22Rv1 (cell line): ENCODE measurements at regions not wholly inside any gene's neighbourhood (a gene's known extent, or its start where the extent isn't known, plus 50 kb on each side); places are given as distances from the start of the nearest gene placed in this dataset.

Experiments used
- H3K27ac ChIP-seq: fragments of 450-650 bp; 2 replicates; pipeline ENCODE4 v1.5.1; 2017
- CTCF ChIP-seq: fragments of 450-650 bp; IDR thresholded peaks from 2 replicates; pipeline ENCODE4 v1.5.1; 2017; ENCODE audit warnings: mild to moderate bottlenecking
- ZFX ChIP-seq: fragments of 450-650 bp; IDR thresholded peaks from 2 replicates; pipeline ENCODE4 v1.6.1; 2017; ENCODE audit warnings: antibody characterized with exemption, borderline replicate concordance

GRCh38 chr10:3895045-3895631, 110.1 kb upstream of the KLF6 start:
- H3K27ac ChIP-seq: no peak overlapping the region

DNA sequence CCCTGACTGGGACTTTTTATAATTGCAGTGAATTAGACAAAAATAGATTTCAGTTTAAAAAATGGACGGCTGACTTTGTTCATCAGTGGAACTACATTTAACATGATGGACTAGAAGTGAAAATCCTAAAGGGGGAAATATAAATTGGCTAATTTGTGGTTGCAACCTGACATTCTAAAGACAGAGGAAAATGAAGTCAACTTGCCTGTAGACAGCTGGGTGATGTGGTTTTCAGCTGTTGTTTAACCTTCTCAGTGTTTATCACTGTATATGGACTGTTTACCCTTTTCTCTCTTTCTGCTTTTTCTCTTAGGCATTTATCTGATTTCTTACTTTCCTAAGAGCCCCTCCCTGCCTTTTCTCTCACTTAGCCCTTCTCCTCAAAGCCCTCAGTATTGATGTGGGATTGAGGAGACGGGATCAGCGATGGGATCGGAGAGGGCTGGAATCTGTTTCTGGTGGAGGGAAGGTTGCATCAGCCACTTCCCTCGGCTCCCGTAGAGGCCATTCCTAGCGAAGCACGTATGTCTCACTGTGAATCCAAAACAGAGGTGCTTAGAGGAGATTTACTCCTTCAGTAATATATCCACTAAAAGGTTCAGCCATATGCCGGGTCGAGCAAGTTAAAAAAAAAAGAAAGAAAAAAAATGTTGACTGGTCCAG, 109.0 kb upstream of the KLF6 start:
- TF ChIP-seq CTCF: no peak
- TF ChIP-seq ZFX: no peak
- H3K27ac ChIP-seq: no peak overlapping the region

More at GRCh38 chr10:3895045-3895631, 110.1 kb upstream of the KLF6 start:
- no peak for TF ChIP-seq CTCF
- TF ChIP-seq ZFX: no peak

GRCh38 chr10:3892440-3893425, 107.7 kb upstream of the KLF6 start:
- no peak for TF ChIP-seq ZFX
- TF ChIP-seq CTCF: no peak
- H3K27ac ChIP-seq: no peak overlapping the region

DNA sequence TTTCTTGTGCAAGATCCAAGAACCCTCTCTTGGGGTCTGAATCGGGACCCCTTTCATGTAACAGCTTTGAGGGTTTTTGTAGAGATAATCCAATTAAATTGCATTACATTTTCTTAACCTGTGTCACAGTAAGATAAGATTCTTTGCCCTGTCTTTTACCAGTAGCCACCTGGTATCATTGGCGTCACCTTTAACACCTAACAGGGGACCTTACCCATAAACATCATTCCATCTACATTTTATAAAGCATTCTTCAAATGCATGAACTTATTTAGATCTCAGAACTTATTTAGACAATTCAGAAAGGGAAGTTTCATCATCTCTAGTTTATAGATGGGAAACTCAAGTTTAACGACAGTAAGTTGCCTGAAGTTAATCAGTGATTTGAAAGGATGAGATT, 106.4 kb upstream of the KLF6 start:
- no peak for TF ChIP-seq CTCF
- no peak for TF ChIP-seq ZFX

DNA sequence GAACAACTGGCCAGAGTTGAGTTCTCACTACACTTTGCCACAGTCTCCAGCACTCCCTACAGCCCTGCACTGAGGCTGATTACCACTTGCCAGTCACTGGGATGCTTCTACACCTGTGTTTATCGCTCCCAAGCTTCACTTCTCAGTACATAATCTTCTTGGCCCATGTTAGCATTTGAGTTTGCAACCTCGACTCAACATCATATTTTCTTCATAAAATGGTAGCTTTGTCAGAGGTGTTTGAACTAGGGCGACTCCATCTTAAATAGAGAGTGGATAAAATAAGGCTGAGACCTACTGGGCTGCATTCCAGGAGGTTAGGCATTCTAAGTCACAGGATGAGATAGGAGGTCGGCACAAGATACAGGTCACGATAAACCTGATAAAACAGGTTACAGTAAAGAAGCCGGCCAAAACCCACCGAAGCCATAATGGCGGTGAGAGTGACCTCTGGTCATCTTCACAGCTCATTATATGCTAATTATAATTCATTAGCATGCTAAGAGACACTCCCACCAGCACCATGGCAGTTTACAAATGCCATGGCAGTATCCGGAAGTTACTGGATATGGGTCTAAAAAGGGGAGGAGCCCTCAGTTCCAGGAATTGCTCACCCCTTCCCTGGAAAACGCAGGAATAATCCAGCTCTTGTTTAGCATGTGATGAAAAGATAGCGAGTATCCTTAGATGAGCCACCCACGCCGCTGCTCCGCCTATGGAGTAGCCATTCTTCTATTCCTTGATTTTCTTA, 105.8 kb upstream of the KLF6 start:
- H3K27ac ChIP-seq: no peak overlapping the region
- TF ChIP-seq CTCF: no peak
- TF ChIP-seq ZFX: no peak

More for the DNA sequence above, 106.4 kb upstream of the KLF6 start:
- H3K27ac ChIP-seq: no peak overlapping the region

- H3K27ac ChIP-seq: no peak overlapping the region
- no peak for TF ChIP-seq CTCF
- TF ChIP-seq ZFX: no peak
These were observed 105.0 kb upstream of the KLF6 start for GRCh38 chr10:3889961-3890522.
